GM12865 (cell line): ENCODE measurements at regions not wholly inside any gene's neighbourhood (a gene's known extent, or its start where the extent isn't known, plus 50 kb on each side); places are given as distances from the start of the nearest gene placed in this dataset.

Source experiments
- DNase-seq: peaks from one replicate; pipeline ENCODE4 v3.0.0; 2010; ENCODE audit warnings: low read depth
- H3K4me3 ChIP-seq: 2 replicates; pipeline ENCODE4 v1.5.1; 2011; ENCODE audit warnings: mild to moderate bottlenecking, low read depth, low read length, control low read depth
- TF ChIP-seq, protein P1 (sequence below): IDR thresholded peaks from 2 replicates; pipeline ENCODE4 v1.5.1; 2011; ENCODE audit warnings: low read length, control low read depth, low read depth, inconsistent platforms; ENCODE audit not compliant: insufficient read depth; ENCODE audit errors: missing control alignments

DNA sequence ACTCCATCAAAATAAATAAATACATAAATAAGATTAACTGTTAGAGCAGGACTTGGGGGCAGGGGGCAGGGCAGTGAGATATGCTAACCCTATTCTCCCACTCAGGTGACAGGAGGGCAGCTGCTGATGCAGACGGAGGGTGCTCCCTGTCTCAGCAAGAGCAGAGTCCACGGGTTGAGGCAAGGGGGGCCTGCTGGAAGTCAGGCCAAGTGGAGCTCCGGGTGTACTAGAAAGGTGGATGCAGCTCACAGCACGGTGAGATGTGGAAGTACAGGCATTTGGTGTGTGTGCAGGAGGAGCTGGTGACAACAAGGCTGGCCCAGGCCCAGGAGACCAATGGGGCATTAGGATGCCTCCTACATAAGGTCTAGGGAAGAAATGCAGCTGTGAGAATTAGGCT lies 467.3 kb upstream of the B3GAT1 start:
- TF ChIP-seq, protein P1, sequence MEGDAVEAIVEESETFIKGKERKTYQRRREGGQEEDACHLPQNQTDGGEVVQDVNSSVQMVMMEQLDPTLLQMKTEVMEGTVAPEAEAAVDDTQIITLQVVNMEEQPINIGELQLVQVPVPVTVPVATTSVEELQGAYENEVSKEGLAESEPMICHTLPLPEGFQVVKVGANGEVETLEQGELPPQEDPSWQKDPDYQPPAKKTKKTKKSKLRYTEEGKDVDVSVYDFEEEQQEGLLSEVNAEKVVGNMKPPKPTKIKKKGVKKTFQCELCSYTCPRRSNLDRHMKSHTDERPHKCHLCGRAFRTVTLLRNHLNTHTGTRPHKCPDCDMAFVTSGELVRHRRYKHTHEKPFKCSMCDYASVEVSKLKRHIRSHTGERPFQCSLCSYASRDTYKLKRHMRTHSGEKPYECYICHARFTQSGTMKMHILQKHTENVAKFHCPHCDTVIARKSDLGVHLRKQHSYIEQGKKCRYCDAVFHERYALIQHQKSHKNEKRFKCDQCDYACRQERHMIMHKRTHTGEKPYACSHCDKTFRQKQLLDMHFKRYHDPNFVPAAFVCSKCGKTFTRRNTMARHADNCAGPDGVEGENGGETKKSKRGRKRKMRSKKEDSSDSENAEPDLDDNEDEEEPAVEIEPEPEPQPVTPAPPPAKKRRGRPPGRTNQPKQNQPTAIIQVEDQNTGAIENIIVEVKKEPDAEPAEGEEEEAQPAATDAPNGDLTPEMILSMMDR, result no peak
- DNase-seq, result no peak
- H3K4me3 ChIP-seq, result no peak overlapping the region

DNA sequence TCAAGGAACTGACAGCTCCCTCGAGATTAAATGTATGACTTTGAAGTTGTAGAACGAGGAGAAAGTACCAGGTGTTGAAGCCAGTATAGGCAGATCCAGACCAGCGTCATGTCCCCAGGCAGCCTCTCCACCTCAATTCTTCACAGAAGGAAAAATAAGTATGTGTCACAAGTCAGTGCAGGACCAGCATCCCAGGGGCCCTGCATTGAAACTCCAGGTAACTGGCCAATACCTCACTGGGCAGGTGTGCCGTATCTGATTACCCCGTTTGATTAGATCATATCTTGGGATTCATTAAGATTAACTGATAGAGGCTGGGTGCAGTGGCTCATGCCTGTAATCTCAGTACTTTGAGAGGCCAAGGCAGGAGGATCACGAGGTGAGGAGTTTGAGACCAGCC lies 466.7 kb upstream of the B3GAT1 start:
- H3K4me3 ChIP-seq, result no peak overlapping the region
- DNase-seq, result no peak
- TF ChIP-seq, protein P1, result no peak

GRCh38 chr11:134876226-134876625 lies 464.2 kb upstream of the B3GAT1 start:
- no peak overlapping the region for H3K4me3 ChIP-seq
- no peak for DNase-seq
- TF ChIP-seq, protein P1, result no peak

- DNase-seq, result no peak
- TF ChIP-seq, protein P1, result no peak
- no peak overlapping the region for H3K4me3 ChIP-seq
Observed at GRCh38 chr11:134866981-134867675, 455.1 kb upstream of the B3GAT1 start.

DNA sequence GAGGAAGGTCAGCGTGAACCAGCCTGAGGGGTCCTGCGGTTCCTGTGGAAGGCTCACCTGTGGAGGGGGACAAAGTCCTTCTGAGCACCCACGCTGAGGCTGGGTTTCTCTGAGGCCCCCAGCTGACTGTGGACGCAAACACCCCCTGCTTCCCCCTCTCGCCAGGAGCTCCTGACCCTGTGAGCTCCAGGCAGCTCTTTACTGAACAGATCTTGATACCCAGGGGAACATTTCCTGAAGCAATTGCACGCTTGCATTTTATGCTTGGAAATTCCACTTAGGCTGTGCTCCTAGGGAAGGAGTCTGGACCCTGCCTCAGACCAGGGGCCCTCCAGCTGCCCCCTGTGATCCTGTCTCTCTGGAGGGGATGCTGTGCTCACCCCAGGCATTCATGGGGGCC lies 454.2 kb upstream of the B3GAT1 start:
- no peak overlapping the region for H3K4me3 ChIP-seq
- TF ChIP-seq, protein P1, result no peak
- DNase-seq, result no peak

DNA sequence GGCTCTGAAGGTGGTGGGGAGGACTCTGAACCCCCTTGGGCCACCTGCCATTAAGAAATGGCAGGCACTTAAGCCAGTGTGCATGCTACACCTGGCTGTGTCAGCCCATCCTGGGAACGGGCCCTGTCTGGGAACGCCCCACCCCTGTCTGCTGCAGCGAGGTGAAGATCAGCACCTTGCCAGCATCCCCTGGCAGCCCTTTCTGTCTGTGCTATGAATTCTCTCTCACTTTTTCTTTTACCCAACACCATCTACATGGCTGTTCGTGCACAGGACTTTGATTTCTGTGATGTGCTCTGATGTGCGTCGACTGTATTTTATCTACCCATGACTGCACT lies 452.9 kb upstream of the B3GAT1 start:
- no peak for DNase-seq
- H3K4me3 ChIP-seq, result no peak overlapping the region
- TF ChIP-seq, protein P1, result no peak
